ENCODE measurements at regions not wholly inside any gene's neighbourhood (a gene's known extent, or its start where the extent isn't known, plus 50 kb on each side); places are given as distances from the start of the nearest gene placed in this dataset.

DNA sequence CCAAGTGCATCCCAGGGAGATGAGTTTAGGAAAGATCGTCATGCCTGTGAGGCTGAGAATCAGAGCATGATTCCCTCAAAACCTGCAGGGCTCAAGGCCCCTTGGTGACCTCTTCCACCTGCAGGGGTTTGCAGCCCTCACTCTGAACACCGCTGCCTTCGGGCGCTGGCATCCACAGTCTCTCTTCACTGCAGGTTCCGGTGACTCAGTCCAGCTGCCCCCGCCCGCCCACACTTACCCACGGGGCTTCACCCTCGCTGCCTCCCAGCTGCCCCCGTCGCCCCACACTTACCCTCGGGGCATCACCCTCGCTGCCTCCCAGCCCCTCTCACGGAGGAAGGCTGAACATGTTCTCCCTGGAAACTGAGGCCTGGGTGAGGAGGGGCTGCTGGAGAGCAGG, 277.1 kb downstream of the XXYLT1 start:
- TF ChIP-seq, protein P1, sequence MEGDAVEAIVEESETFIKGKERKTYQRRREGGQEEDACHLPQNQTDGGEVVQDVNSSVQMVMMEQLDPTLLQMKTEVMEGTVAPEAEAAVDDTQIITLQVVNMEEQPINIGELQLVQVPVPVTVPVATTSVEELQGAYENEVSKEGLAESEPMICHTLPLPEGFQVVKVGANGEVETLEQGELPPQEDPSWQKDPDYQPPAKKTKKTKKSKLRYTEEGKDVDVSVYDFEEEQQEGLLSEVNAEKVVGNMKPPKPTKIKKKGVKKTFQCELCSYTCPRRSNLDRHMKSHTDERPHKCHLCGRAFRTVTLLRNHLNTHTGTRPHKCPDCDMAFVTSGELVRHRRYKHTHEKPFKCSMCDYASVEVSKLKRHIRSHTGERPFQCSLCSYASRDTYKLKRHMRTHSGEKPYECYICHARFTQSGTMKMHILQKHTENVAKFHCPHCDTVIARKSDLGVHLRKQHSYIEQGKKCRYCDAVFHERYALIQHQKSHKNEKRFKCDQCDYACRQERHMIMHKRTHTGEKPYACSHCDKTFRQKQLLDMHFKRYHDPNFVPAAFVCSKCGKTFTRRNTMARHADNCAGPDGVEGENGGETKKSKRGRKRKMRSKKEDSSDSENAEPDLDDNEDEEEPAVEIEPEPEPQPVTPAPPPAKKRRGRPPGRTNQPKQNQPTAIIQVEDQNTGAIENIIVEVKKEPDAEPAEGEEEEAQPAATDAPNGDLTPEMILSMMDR (IDR thresholded peaks at IDR 0.05): no peak
- no peak for TF ChIP-seq POLR2A (IDR thresholded peaks at IDR 0.05)

Measured in testis (tissue), 2 donors.